Stimulated activated naive CD4-positive, alpha-beta T cell (primary cell): ENCODE measurements at regions not wholly inside any gene's neighbourhood (a gene's known extent, or its start where the extent isn't known, plus 50 kb on each side); places are given as distances from the start of the nearest gene placed in this dataset.
"Not testable (repeated sequence)": the region's sequence is repeated elsewhere in the genome, so short reads cannot be mapped to it uniquely, and the experiment has no call there.

Source experiments
- DNase-seq, 6 experiments: peaks; one replicate each; lab custom pipeline; 2025; lab: John Stamatoyannopoulos, UW

DNA sequence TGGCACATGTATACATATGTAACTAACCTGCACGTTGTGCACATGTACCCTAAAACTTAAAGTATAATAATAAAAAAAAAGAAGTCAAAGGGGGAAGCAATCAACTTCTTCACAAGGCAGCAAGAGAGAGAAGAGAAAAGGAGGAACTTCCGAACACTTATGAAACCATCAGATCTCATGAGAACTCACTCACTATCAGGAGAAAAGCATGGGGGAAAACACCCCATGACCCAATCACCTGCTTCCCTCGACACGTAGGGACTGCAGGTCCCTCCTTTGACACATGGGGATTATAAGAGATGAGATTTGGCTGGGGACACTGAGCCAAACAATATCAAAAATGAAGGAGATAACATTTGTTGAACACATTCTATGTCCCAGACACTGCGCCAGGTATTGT is 94.8 kb upstream of the PHACTR1 start:
- DNase-seq = no peak

DNA sequence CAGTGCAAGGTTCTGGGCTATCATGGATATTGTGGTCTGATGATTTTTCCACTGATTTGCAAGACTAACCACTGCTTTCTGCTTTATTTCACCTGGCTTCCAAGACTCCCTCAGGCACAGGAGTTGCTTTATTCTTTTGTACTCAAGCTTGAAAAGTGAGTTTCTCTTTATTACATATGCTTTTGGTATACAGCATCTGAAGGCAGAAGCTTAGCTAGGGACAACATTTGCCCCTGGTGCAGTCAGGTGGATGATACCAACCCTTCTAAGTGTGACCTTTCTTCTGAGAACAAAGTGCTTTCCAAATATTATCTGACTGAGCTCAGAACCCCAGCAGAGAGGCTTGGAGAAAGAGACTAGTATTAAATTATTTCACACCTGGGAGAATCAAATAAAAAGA is 94.0 kb upstream of the PHACTR1 start:
- no peak for DNase-seq

DNA sequence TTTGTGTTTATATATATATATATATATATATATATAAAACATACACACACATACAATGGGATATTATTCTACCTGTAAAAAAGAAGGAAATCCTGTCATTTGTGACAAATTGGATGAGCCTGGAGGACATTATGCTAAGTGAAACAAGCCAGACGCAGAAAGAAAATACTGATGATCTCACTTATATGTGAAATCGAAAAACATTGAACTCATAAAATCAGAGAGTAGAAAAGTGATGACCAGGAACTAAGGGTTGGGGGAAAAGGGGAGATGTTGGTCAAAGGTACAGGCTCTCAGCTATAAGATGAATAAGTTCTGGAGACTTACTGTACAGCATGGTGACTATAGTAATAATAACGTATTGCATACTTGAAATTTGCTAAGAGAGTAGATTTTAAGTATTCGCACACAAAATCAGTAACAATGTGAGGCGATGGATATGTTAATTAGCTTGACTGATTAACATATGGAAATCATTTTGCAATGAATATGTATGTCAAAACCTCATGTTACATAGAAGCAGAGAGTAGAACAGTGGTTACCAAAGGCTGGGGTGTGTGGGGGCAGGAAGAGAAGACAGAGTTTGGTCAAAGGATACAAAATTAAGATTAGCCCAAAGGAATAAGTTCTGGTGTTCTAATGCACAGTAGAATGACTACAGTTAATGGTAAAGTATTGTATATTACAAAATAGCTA is 92.3 kb upstream of the PHACTR1 start:
- no peak for DNase-seq

DNA sequence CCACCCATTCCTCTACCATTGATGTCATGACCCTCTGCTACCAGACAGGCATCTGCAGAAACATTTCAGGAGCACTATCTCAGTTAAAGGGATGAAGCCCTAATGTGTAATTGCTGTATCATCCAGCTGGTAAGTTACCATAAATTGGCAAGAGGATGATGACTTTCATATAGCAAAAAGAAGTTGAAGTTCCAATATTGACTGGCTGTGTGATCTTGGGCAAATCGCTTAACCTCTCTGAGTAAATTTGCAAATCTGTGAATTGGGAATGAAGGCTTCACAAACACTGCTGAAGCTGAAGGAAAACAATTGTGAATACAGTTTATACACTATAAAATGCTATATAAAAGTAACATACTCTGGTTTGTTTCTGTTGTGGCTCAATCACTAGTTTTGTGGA is 89.5 kb upstream of the PHACTR1 start:
- DNase-seq = no peak

DNA sequence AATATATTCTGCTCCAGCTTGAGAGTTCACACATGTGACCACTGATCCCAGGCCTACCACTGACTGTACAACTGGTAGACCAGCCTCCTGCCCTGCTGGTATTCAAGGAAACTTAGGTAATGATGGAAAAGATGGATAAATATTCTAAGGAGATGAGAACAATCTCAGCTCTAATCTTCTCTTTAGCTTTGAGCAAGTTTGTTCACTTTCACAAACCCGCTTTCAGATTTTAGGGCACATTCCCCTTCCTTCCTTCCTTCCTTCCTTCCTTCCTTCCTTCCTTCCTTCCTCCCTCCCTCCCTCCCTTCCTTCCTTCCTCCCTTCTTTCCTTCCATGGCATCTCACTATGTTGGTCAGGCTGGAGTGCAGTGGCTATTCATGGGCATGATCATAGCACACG is 88.2 kb upstream of the PHACTR1 start:
- DNase-seq = no peak

DNA sequence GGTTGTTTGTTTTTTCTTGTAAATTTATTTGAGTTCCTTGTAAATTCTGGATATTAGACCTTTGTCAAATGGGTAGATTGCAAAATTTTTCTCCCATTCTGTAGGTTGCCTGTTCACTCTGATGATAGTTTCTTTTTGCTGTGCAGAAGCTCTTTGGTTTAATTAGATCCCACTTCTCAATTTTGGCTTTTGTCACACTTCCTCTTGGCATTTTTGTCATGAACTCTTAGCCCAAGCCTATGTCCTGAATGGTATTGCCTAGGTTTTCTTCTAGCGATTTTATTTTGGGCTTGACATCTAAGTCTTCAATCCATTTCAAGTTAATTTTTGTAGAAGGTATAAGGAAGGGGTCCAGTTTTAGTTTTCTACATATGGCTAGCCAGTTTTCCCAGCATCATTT is 82.8 kb upstream of the PHACTR1 start:
- not testable (repeated sequence) for DNase-seq

DNA sequence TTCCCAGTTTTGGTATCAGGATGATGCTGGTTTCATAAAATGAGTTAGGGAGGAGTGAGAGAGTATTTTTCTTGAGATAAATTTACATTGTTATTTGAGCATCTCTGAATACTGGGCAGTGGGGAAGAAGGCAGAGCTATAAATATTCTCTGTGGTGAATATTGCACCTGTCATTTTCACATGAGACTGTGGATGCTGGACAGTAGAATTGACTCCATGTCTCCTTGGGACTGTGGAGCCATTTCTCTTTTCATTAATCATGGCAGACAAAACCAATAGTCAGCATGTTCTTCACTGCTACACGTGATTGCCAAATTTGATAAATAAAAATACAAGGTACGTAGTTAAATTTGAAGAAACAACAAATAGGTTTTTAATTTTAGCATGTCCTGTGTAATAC is 81.2 kb upstream of the PHACTR1 start:
- no peak for DNase-seq

DNA sequence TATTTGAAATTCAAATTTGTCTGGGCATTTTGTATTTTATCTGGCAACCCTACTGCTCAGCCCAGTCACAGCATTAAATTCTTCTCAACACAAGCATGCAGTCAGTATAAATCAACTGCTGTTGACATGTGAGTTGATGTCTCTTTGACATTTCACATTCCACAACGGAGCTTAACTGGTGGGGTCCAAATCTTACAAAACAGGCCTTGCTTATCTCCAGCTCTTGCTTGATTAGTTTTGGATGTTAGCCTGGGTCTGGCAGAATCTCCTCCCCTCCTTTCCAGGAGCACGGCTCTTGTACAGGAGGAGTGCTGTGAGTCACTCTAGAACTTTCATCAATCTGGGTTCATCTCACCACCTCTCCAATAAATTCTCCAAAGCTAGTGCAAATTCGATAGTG is 80.8 kb upstream of the PHACTR1 start:
- DNase-seq = no peak

DNA sequence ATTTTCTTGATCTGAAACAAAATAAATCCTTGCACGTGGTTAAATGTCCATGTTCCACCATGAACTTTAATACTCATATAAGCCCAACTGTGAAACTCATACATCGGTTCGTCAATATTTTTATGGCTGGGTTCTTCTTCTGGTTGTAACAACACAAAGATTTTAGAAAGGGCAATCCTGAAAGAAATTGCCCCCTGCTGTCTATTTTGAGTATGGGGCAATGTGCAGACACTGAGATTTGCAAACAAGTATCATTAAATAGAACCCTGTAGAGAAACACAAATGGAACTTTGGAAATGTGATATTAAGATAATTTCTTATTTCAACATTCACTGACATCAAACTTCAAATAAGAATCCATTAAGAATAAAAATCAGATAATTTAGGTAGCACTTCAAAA is 80.2 kb upstream of the PHACTR1 start:
- no peak for DNase-seq

DNA sequence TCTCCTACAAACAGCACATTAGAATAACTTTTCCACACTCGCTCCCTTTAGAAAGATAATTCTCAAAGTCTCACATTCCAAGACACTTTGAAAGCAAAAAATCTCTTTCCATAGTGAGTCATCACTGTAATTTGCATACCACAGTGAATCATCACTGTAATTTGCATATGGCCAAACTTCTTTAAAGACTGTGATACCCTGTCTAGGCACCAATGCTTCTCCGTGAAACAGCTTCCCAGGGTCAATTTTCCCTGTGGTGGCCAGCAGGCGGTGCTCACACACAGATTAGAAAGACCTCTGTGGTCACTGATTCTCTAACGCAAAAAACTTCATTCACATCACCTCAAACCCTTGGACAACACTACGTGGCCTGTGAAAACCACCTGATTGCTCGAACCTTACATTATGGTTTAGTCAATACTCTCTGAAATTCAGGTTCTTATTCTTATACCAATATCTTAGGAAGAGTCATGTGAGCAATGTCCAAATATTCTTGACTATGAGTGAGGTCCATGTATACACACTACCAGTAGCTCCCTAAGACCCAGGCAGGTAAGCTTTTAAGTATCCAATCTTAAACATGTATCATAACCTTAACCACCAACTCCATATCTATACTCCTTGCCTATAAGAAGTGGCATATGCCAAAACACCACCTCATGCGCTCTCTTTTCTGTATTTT is 78.5 kb upstream of the PHACTR1 start:
- DNase-seq = no peak

DNA sequence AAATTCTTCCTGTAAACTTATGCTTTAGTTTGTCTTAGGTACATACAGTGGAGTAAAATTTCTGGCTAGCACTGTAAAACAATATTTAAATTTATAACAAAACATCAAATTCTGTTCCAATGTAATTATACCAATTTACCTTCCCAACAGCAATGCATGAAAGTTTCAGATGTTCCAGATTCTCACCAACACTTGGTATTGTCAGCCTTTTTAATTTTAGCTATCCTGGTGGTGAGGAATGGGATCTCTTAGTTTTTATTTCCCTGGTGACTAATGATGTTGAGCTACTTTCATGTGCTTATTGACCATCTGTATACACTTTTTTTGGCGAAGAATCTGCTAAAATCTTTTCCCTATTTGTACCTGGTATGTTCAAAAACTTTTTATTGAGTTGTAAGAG is 76.1 kb upstream of the PHACTR1 start:
- DNase-seq = no peak

DNA sequence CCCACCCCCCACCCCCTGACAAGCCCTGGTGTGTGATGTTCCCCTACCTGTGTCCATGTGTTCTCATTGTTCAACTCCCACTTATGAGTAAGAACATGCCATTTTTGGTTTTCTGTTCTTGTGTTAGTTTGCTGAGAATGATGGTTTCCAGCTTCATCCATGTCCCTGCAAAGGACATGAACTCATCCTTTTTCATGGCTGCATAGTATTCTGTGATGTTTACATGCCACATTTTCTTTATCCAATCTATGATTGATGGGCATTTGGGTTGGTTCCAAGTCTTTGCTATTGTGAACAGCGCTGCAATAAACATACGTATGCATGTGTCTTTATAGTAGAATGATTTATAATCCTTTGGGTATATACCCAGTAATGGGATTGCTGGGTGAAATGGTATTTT is 74.8 kb upstream of the PHACTR1 start:
- DNase-seq = not testable (repeated sequence)

DNA sequence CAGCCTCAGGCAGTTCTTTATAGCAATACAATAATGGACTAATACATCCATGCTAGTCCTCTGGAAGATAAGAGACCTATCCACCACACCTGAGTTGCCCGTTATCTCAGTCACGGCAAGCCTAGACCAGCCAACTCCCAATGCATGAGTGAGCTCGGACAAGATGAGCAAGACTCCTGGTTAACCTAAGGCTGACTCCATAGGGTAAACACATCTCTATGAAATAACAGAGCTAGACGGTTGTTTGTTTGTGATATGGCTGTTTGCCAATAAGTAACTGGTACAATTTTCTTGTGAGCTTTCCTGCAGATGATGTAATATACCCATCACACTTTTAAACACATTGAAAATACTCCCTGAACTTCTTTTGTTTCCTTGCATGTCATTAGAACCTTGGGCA is 70.6 kb upstream of the PHACTR1 start:
- no peak for DNase-seq

DNA sequence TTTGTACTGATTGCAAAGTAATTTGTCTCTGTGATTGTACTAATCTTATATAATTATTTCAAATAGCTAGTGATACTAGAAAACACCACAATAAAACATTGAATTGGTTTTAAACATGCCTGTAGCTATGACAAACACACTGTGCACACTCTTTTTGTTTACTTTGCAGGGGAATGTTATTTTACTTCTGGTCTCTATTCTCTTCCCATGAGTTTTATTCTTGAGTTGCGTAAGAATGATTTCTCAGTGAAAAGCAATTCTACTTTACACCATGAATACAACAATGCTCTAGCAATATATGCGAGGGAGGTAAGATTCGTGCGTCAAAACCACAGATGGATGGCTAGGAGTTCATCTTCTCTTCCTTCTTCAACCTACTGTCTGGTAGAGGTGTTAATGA is 68.4 kb upstream of the PHACTR1 start:
- DNase-seq = no peak

DNA sequence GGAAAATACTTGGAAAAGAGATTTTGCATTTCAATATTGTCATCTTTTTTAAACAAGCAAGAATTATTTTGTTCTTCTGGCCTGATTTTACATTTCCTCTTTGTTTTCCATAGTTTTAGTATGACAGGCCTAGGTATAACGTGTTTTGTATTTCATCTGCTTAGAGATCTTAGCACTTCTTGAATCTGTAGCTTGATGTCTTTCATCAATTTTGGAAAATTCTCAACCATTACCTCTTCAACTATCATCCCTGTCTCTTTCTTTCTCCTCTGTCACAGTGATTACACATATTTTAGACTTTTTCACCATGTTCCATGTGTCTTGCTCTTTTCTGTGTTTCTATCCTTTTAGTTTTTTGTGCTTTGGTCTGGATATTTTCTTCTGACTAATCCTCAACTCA is 67.2 kb upstream of the PHACTR1 start:
- DNase-seq = no peak

DNA sequence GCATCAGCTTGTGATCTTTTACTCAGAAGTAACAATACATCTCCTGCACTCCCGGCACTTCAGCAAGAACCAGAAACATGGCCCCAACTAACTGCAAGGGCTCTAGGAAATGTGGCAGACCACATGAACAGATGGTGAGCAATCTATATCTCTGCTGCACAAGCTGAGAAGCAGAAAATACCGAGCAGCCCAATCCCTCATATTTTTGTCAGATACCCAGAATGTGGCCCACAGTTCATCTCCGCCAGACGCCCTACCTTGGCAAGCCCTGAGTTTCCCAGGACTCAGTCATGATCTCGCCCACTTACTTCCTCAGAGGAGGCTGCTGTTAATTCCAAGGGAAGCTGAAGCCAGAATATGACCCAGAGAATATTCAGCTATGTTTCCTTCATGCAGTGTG is 63.1 kb upstream of the PHACTR1 start:
- no peak for DNase-seq

DNA sequence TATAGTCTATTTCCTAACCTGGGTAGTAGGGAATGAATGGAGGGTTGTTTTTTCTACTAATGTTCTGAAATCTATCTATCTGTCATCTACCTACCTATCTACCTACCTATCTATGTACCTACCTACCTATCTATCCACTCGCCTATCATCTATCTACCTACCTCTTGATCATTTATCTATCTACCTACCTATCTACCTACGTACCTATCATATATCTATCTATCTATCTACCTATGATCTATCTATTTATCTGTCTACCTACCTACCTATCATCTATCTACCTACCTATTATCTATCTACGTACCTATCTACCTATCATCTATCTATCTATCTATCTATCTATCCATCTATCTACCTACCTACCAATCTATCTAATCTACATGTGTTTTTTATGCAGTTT is 62.5 kb upstream of the PHACTR1 start:
- DNase-seq = no peak

DNA sequence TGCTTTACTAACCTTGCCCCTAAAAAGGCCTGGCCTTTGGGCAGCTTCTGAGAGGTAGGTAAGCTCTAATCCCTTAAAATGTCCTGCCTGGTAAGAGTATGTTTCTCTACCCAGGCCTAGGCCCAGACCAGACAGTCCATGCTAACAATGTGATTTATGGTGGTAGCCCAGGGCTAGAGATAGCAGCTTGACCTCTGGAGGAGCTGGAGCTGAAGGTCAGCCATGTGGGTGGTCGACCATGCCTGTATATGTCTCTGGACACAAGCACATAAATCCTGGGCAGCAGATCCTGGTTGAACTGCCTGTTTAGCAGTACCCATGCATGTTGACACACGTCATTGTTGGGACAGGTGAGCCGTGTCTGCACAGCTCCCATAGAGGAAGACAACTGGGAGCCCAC is 62.1 kb upstream of the PHACTR1 start:
- no peak for DNase-seq

DNA sequence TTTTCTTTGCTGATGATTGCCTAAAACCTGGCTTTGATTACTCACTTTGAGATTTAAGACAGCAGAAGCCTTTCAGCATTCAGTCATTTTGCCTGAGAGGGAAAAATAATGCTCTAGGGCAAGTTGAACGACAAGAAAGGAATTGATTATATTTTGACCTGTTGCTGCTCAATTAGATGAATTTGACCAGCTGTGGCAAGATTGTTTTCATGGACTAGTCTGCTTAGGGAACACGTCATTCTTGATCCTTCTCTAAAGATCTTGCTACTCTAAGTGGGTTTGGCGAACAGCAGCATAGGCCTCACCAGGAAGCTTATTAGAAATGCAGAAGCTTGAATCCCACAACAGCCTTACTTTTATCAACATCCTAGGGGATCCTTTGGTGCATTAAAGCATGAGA is 59.7 kb upstream of the PHACTR1 start:
- DNase-seq = no peak

DNA sequence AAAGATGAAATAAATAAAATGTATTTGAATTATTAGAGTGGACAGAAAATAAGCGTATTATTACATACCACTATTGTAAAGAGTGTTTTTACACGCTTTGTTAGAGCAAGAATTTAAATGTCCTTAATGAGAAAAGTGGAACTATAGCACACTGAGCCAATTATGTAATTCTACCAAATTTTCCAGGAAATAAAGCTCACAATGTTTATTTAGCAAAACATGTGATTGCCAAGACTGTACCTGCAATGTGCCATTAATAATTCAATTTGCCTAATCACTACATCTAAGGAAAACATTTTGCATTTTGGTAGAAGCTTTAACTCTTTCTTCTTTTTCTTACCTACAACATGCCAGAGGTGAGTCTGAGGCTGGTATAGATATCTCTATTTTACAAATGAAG is 58.7 kb upstream of the PHACTR1 start:
- no peak for DNase-seq

DNA sequence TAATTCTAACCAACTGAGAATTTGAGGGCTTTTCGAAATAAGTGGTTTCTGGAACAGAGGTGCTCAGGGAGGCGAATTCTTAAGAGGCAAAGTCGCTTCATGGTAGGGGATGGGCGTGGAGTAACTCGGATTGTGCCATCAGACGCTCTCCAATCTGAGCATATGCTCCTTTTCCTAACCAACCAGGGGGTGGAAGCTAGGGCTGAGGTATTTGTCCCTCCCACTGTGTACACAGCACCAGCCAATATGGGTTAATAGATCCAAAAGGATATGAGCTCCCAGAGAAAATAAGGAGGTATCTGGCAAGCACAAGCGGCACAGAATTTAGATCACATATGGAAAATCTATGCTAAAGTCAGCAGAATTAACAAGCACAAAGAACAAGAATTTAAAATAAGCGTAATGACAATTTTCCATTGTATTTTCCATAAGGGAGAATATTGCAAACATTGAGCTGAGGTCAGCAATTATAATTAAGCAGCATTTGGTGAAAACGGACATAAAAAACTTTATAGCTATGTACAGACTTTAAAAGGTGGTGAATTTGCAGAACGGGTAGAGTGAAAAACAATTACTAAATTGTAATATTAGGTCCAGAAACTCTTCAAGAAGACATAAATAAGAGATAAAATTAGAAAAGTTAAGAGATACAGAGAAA is 55.0 kb upstream of the PHACTR1 start:
- no peak for DNase-seq
